PC-9 (cell line): ENCODE measurements at regions not wholly inside any gene's neighbourhood (a gene's known extent, or its start where the extent isn't known, plus 50 kb on each side); places are given as distances from the start of the nearest gene placed in this dataset.

Experiments
- EZH2 ChIP-seq: fragments of 200-600 bp; sonication (generic); IDR thresholded peaks from 2 replicates; pipeline ENCODE4 v1.8.0; 2017; ENCODE audit warnings: antibody characterized with exemption, low read depth
- TF ChIP-seq, protein P1 (sequence below): fragments of 200-600 bp; sonication (generic); conservative IDR thresholded peaks from 2 replicates; pipeline ENCODE4 v1.6.1; 2017; ENCODE audit warnings: mixed run types, antibody characterized with exemption, mild to moderate bottlenecking, moderate library complexity

DNA sequence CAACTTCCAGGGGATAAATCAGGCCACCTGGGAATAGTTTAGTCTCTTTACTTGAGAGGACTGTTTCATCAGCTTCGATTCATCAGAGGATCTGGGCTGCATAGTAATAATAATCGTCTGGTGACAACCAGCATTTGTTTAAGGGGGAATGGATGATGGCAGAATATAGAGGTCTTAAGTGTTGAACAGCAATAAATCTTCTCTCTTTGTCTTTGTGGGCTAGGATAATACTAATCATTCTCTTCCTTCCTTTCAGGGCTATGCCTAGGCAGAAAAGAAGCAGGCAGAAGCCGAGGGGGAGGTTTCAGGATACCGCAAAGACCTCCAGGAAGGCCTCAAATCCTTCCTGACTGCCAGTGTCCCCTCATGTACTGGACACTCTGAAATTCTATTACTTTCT, 150.4 kb upstream of the GAREM1 start:
- TF ChIP-seq, protein P1, sequence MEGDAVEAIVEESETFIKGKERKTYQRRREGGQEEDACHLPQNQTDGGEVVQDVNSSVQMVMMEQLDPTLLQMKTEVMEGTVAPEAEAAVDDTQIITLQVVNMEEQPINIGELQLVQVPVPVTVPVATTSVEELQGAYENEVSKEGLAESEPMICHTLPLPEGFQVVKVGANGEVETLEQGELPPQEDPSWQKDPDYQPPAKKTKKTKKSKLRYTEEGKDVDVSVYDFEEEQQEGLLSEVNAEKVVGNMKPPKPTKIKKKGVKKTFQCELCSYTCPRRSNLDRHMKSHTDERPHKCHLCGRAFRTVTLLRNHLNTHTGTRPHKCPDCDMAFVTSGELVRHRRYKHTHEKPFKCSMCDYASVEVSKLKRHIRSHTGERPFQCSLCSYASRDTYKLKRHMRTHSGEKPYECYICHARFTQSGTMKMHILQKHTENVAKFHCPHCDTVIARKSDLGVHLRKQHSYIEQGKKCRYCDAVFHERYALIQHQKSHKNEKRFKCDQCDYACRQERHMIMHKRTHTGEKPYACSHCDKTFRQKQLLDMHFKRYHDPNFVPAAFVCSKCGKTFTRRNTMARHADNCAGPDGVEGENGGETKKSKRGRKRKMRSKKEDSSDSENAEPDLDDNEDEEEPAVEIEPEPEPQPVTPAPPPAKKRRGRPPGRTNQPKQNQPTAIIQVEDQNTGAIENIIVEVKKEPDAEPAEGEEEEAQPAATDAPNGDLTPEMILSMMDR, result no peak
- no peak for TF ChIP-seq EZH2
